B cell (primary cell): ENCODE measurements at regions not wholly inside any gene's neighbourhood (a gene's known extent, or its start where the extent isn't known, plus 50 kb on each side); places are given as distances from the start of the nearest gene placed in this dataset.

Source experiments
- ATAC-seq: fragments of 200-7000 bp; cut with Tn5 transposase; one replicate; pipeline ENCODE4 v1.10.0; 2021; ENCODE audit warnings: low read depth, mild to moderate bottlenecking, moderate number of reproducible peaks, moderate library complexity
- CTCF ChIA-PET: fragments of 350-600 bp; sonication (Branson Sonifier 250); formaldehyde crosslinking; loops from one replicate; lab custom pipeline; 2021; ENCODE audit warnings: antibody characterized with exemption, inconsistent platforms; lab: Charles Lee
- POLR2A ChIA-PET: fragments of 350-600 bp; sonication (Branson Sonifier 250); formaldehyde crosslinking; loops from one replicate; lab custom pipeline; 2021; ENCODE audit warnings: antibody characterized with exemption; lab: Charles Lee
- DNase-seq: peaks from one replicate; pipeline ENCODE4 v3.0.0; 2013
- H2AFZ ChIP-seq: 2 replicates; pipeline ENCODE4 v1.6.1; 2012; ENCODE audit warnings: mild to moderate bottlenecking, low read depth, low read length; ENCODE audit not compliant: insufficient read depth, poor library complexity, severe bottlenecking
- H3K27ac ChIP-seq, 2 donors: 1 replicate in 1 of 2; 2 replicates in 1 of 2; pipeline ENCODE4 v1.5.1; 2012 to 2013; ENCODE audit warnings: low read length in 2 of 2, mild to moderate bottlenecking in 2 of 2, moderate library complexity in 1 of 2
- H3K27me3 ChIP-seq, 4 experiments: fragments of 200-600 bp in 1 of 4; sonication (generic) in 1 of 4; replicated peaks in 1 of 4; 1 replicate in 2 of 4; 2 replicates in 2 of 4; pipeline versions ENCODE4 v1.6.1 to v1.7.0; 2013 to 2016; ENCODE audit warnings: low read length in 3 of 4, mild to moderate bottlenecking in 2 of 4, mixed read lengths in 1 of 4, moderate library complexity in 1 of 4; ENCODE audit not compliant: insufficient read depth in 4 of 4, control insufficient read depth in 3 of 4; ENCODE audit errors: control extremely low read depth in 1 of 4
- H3K36me3 ChIP-seq, 2 experiments: replicated peaks in 1 of 2; 1 replicate in 1 of 2; 2 replicates in 1 of 2; pipeline versions ENCODE4 v1.6.1 to v1.7.1; 2013; ENCODE audit warnings: low read length in 1 of 2; ENCODE audit not compliant: insufficient read depth in 2 of 2, control insufficient read depth in 1 of 2; ENCODE audit errors: control extremely low read depth in 1 of 2, extremely low read depth in 1 of 2
- H3K4me1 ChIP-seq, 2 donors: fragments of 200-600 bp in 1 of 2; sonication (generic) in 1 of 2; 1 replicate in 1 of 2; 2 replicates in 1 of 2; pipeline versions ENCODE4 v1.5.1 to v1.6.1; 2013 to 2017; ENCODE audit warnings: low read length in 2 of 2; ENCODE audit not compliant: control insufficient read depth in 2 of 2, insufficient read depth in 2 of 2
- H3K4me2 ChIP-seq: replicated peaks from 2 replicates; pipeline ENCODE3; 2012; ENCODE audit warnings: mild to moderate bottlenecking, low read depth, low read length; ENCODE audit not compliant: poor library complexity, severe bottlenecking
- H3K4me3 ChIP-seq, 5 experiments: fragments of 200-600 bp in 1 of 5; sonication (generic) in 1 of 5; 1 replicate in 3 of 5; 2 replicates in 2 of 5; pipeline versions ENCODE4 v1.5.1 to v1.7.0; 2011 to 2016; ENCODE audit warnings: low read length in 4 of 5, mild to moderate bottlenecking in 4 of 5, low read depth in 2 of 5, control low read depth in 1 of 5, moderate library complexity in 1 of 5; ENCODE audit not compliant: insufficient read depth in 1 of 5; ENCODE audit errors: control extremely low read depth in 1 of 5, extremely low read depth in 1 of 5
- H3K79me2 ChIP-seq: fragments of 200-600 bp; sonication (generic); one replicate; pipeline ENCODE4 v1.6.0; 2016; ENCODE audit warnings: low read length; ENCODE audit not compliant: control insufficient read depth, insufficient read depth
- H3K9ac ChIP-seq: fragments of 200-600 bp; sonication (generic); 2 replicates; pipeline ENCODE4 v1.6.1; 2017; ENCODE audit warnings: mild to moderate bottlenecking, low read length, moderate library complexity
- H3K9me3 ChIP-seq, 3 donors: one replicate each; pipeline versions ENCODE4 v1.6.1 to v1.7.1; 2013; ENCODE audit warnings: low read length in 2 of 3; ENCODE audit not compliant: control insufficient read depth in 2 of 3, insufficient read depth in 1 of 3; ENCODE audit errors: control extremely low read depth in 1 of 3
- H4K20me1 ChIP-seq: 2 replicates; pipeline ENCODE4 v1.6.0; 2012; ENCODE audit warnings: mild to moderate bottlenecking, low read length; ENCODE audit not compliant: insufficient read depth, control insufficient read depth, poor library complexity, severe bottlenecking
- H3K27ac Mint-ChIP-seq: one replicate; pipeline ENCODE4 v1.8.0; 2021; ENCODE audit warnings: mixed read lengths
- H3K27me3 Mint-ChIP-seq: one replicate; pipeline ENCODE4 v1.8.0; 2021; ENCODE audit warnings: mixed read lengths
- H3K4me1 Mint-ChIP-seq: one replicate; pipeline ENCODE4 v1.8.0; 2021; ENCODE audit warnings: mixed read lengths
- H3K4me3 Mint-ChIP-seq: one replicate; pipeline ENCODE4 v1.8.0; 2021; ENCODE audit warnings: mixed read lengths
- H3K9me3 Mint-ChIP-seq: one replicate; pipeline ENCODE4 v1.8.0; 2022; ENCODE audit warnings: mixed read lengths; ENCODE audit not compliant: insufficient read depth
- CTCF ChIP-seq: fragments of 200-600 bp; IDR thresholded peaks from one replicate; pipeline ENCODE4 v1.8.0; 2022; ENCODE audit warnings: antibody characterized with exemption, mild to moderate bottlenecking
- EZH2 ChIP-seq: IDR thresholded peaks from 2 replicates; pipeline ENCODE4 v1.6.1; 2012; ENCODE audit warnings: borderline replicate concordance, low read depth, mild to moderate bottlenecking, moderate library complexity, low read length; ENCODE audit not compliant: insufficient read depth, poor library complexity, severe bottlenecking
- WGBS: methylation state at CpG from one replicate; pipeline ENCODE4 v1.1.5; 2013; ENCODE audit warnings: missing lambda C conversion rate; ENCODE audit not compliant: insufficient coverage; 5-methylcytosine and 5-hydroxymethylcytosine counted together
- intact Hi-C: fragments of 100-400 bp; cut with micrococcal nuclease; formaldehyde crosslinking; loops from one replicate; pipeline ENCODE4 v1.10.0; 2022

GRCh38 chr7:113710310-113711096 is 208.3 kb downstream of the PPP1R3A start:
- H3K4me3 Mint-ChIP-seq, result no peak overlapping the region
- peak; percentile 69 for ATAC-seq
- DNase-seq, result peak; percentile 66
- intact Hi-C loops, result loop anchor here (2.0 to 10.0 kb wide), 2 partner anchors 1160 to 1966 kb away; no protein-coding TSS in a partner anchor
- TF ChIP-seq CTCF (peak; percentile 99), EZH2 (no peak)
- Histone ChIP-seq H2AFZ (no peak overlapping the region), H3K27me3 (no peaks in the 10 kb centered on the region), H3K79me2 (no peaks in the 10 kb centered on the region), H3K9me3 (no peaks in the 10 kb centered on the region), H3K36me3 (no peaks in the 10 kb centered on the region), H3K4me1 (no peaks in the 10 kb centered on the region), H3K4me2 (no peak overlapping the region), H3K4me3 (no peak overlapping the region), H4K20me1 (no peaks in the 10 kb centered on the region), H3K27ac (no peak overlapping the region), H3K9ac (no peak overlapping the region)
- H3K27ac Mint-ChIP-seq, result no peak overlapping the region
- 0% methylated on average over 2 of the region's 4 CpGs for WGBS
- POLR2A ChIA-PET, result no interaction called here
- no peaks in the 10 kb centered on the region for H3K27me3 Mint-ChIP-seq
- no peaks in the 10 kb centered on the region for H3K4me1 Mint-ChIP-seq
- CTCF ChIA-PET, result interaction anchor here (0.8 to 1.7 kb wide), 6 partner anchors 9 to 21 kb away, joined by 3 to 5 read pairs (median 3); no protein-coding TSS in a partner anchor
- H3K9me3 Mint-ChIP-seq, result no peaks in the 10 kb centered on the region

DNA sequence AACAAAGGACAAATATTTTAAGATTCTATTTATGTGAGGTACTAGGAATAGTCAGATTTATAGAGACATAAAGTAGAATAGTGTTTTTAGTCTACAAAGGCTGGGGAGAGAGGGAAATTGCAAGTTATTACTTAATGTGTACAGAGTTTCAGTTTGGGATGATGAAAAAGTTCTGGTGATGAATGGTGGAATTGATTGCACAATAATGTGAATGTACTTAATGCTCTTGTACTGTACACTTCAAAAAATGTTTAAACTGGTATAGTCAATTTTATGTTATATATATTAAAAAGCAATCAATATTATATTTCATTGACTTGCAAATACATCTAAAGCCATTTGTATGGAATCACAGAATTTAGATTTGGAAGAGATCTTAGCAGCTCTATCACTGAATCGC is 213.4 kb downstream of the PPP1R3A start:
- ChIA-PET POLR2A (no interaction called here), CTCF (interaction anchor here (0.6 to 1.2 kb wide), 2 partner anchors 9 to 13 kb away, joined by 3 read pairs; no protein-coding TSS in a partner anchor)
- Histone ChIP-seq H3K27ac (no peak overlapping the region), H4K20me1 (no peaks in the 10 kb centered on the region), H3K36me3 (no peaks in the 10 kb centered on the region), H3K4me1 (no peaks in the 10 kb centered on the region), H3K4me2 (no peak overlapping the region), H3K9me3 (no peaks in the 10 kb centered on the region), H2AFZ (no peak overlapping the region), H3K27me3 (no peaks in the 10 kb centered on the region), H3K4me3 (no peak overlapping the region), H3K79me2 (no peaks in the 10 kb centered on the region), H3K9ac (no peak overlapping the region)
- Mint-ChIP-seq H3K27me3 (no peaks in the 10 kb centered on the region), H3K4me3 (no peak overlapping the region), H3K4me1 (no peaks in the 10 kb centered on the region), H3K27ac (no peak overlapping the region), H3K9me3 (no peaks in the 10 kb centered on the region)
- no CpG with 5 or more reads among the region's 1 CpG for WGBS
- TF ChIP-seq CTCF, result no peak
- intact Hi-C loops, result no loop called here
- ATAC-seq (no peak), DNase-seq (no peak)
